ENCODE measurements at regions not wholly inside any gene's neighbourhood (a gene's known extent, or its start where the extent isn't known, plus 50 kb on each side); places are given as distances from the start of the nearest gene placed in this dataset.
"Not testable (repeated sequence)": the region's sequence is repeated elsewhere in the genome, so short reads cannot be mapped to it uniquely, and the experiment has no call there.

- Histone ChIP-seq H3K4me1 (no peaks in the 10 kb centered on the region), H3K27me3 (ENCODE audit: low read depth) (peaks cover 26% of the 10 kb centered on the region), H3K4me3 (no peak overlapping the region), H3K36me3 (no peaks in the 10 kb centered on the region), H3K27ac (replicated peaks) (no peak overlapping the region), H3K9me3 (replicated peaks) (no peaks in the 10 kb centered on the region)
- intact Hi-C loops (cut with micrococcal nuclease) = no loop called here
- no peak for DNase-seq
- no peak for TF ChIP-seq CTCF (IDR thresholded peaks at IDR 0.05; ENCODE audit: borderline replicate concordance)
Observed at GRCh38 chr14:35952584-35952983, 126.4 kb downstream of the BRMS1L start.

GRCh38 chr14:35949920-35950513, 123.9 kb downstream of the BRMS1L start:
- no peak for TF ChIP-seq CTCF (IDR thresholded peaks at IDR 0.05; ENCODE audit: borderline replicate concordance)
- Histone ChIP-seq H3K4me3 (no peak overlapping the region), H3K27me3 (ENCODE audit: low read depth) (peaks cover 36% of the 10 kb centered on the region), H3K9me3 (replicated peaks) (no peaks in the 10 kb centered on the region), H3K27ac (replicated peaks) (no peak overlapping the region), H3K4me1 (no peaks in the 10 kb centered on the region), H3K36me3 (no peaks in the 10 kb centered on the region)
- intact Hi-C loops (cut with micrococcal nuclease) = no loop called here
- DNase-seq = no peak

- H3K4me1 ChIP-seq; H3K4me3 ChIP-seq; DNase-seq; H3K27ac ChIP-seq (replicated peaks); H3K9me3 ChIP-seq (replicated peaks); H3K36me3 ChIP-seq; intact Hi-C loops (cut with micrococcal nuclease): not testable (repeated sequence)
- peaks cover 27% of the 10 kb centered on the region for H3K27me3 ChIP-seq (ENCODE audit: low read depth)
Observed at GRCh38 chr14:35947983-35948382, 121.8 kb downstream of the BRMS1L start.

- peaks cover 9% of the 10 kb centered on the region for H3K27me3 ChIP-seq (ENCODE audit: low read depth)
- no peak overlapping the region for H3K27ac ChIP-seq (replicated peaks)
- no peak overlapping the region for H3K4me3 ChIP-seq
- no peak for TF ChIP-seq CTCF (IDR thresholded peaks at IDR 0.05; ENCODE audit: borderline replicate concordance)
- DNase-seq = no peak
- no peaks in the 10 kb centered on the region for H3K9me3 ChIP-seq (replicated peaks)
- intact Hi-C loops (cut with micrococcal nuclease) = no loop called here
- H3K36me3 ChIP-seq = no peaks in the 10 kb centered on the region
- H3K4me1 ChIP-seq = no peaks in the 10 kb centered on the region
Observed at GRCh38 chr14:35944847-35945246, 118.7 kb downstream of the BRMS1L start.

- H3K27ac ChIP-seq (replicated peaks) = no peak overlapping the region
- no peak overlapping the region for H3K4me3 ChIP-seq
- DNase-seq = no peak
- peaks cover 15% of the 10 kb centered on the region for H3K27me3 ChIP-seq (ENCODE audit: low read depth)
- intact Hi-C loops (cut with micrococcal nuclease) = no loop called here
- H3K9me3 ChIP-seq (replicated peaks) = no peaks in the 10 kb centered on the region
- H3K36me3 ChIP-seq = no peaks in the 10 kb centered on the region
- H3K4me1 ChIP-seq = no peaks in the 10 kb centered on the region
- TF ChIP-seq CTCF (IDR thresholded peaks at IDR 0.05; ENCODE audit: borderline replicate concordance) = no peak
Observed at GRCh38 chr14:35940291-35940690, 114.2 kb downstream of the BRMS1L start.

GRCh38 chr14:35938770-35939169, 112.6 kb downstream of the BRMS1L start:
- peaks cover 18% of the 10 kb centered on the region for H3K27me3 ChIP-seq (ENCODE audit: low read depth)
- no peak for DNase-seq
- TF ChIP-seq CTCF (IDR thresholded peaks at IDR 0.05; ENCODE audit: borderline replicate concordance) = no peak
- H3K36me3 ChIP-seq = no peaks in the 10 kb centered on the region
- intact Hi-C loops (cut with micrococcal nuclease) = no loop called here
- no peaks in the 10 kb centered on the region for H3K9me3 ChIP-seq (replicated peaks)
- no peak overlapping the region for H3K27ac ChIP-seq (replicated peaks)
- H3K4me3 ChIP-seq = no peak overlapping the region
- no peaks in the 10 kb centered on the region for H3K4me1 ChIP-seq

All from left ventricle myocardium inferior (tissue), 1 donor.